ENCODE measurements at regions not wholly inside any gene's neighbourhood (a gene's known extent, or its start where the extent isn't known, plus 50 kb on each side); places are given as distances from the start of the nearest gene placed in this dataset.
A peak's percentile ranks its signal among the peaks of the same experiment; 100 is the strongest.
"Not testable (repeated sequence)": the region's sequence is repeated elsewhere in the genome, so short reads cannot be mapped to it uniquely, and the experiment has no call there.

DNA sequence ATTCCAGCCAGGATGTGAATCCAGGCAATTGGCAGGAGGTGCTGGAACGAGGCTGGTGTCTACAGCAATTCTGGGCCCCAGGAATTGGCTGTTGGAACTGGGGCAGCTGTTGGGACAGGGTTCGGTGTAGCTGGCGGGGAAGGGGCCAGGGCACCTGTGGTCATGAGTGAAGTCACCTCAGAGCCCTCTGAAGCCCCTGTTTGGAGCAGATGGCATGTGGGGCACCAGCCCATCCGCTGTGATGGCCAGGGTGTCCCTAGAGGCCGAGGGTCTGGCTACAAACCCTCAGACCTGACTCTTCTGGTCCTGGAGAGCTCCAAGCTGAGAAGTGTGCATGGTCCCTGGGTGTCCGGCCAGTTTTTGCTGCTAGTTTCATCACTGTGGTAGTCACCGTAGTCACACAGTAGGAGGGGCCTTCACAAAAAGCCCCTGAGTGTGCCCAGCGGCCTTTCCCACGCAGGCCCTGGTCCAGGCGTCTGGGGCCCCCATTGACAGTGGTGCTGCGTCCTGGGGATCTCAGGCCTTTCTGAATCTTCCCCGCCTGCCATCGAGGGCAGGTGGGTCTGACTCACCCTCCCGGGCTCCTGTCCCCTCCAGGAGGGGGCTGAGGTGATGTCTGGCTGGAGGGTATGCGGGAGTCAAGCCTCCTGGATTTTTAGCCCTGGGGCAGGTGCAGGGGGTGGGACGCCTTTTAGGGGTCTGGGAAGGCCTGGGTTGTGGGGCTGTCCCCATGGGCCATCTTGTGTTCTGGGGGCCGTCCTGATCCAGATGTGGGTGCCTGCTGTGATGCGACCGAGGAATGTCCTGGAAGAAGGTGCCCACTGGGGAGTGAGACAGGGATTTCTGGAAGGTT is 368.0 kb downstream of the TMEM121 start:
- Histone ChIP-seq H3K36me3 (replicated peaks in 1 of 2) (no peaks in the 10 kb centered on the region), H3K27me3 (no peaks in the 10 kb centered on the region), H3K9me3 (replicated peaks in 1 of 3) (no peaks in the 10 kb centered on the region), H3K27ac (no peak overlapping the region), H3K4me3 (no peak overlapping the region), H3K4me1 (replicated peaks in 1 of 2) (no peaks in the 10 kb centered on the region)
- intact Hi-C loops (cut with DNase I), result no loop called here
- 70 to 79% (median 74%) methylated on average over 9 to 19 of the region's 19 CpGs for WGBS, 4 donors
- peak in 2 of 7 donors; percentile 2 to 23 for DNase-seq
- no peak for TF ChIP-seq POLR2A (IDR thresholded peaks at IDR 0.05)
- TF ChIP-seq, protein P1, sequence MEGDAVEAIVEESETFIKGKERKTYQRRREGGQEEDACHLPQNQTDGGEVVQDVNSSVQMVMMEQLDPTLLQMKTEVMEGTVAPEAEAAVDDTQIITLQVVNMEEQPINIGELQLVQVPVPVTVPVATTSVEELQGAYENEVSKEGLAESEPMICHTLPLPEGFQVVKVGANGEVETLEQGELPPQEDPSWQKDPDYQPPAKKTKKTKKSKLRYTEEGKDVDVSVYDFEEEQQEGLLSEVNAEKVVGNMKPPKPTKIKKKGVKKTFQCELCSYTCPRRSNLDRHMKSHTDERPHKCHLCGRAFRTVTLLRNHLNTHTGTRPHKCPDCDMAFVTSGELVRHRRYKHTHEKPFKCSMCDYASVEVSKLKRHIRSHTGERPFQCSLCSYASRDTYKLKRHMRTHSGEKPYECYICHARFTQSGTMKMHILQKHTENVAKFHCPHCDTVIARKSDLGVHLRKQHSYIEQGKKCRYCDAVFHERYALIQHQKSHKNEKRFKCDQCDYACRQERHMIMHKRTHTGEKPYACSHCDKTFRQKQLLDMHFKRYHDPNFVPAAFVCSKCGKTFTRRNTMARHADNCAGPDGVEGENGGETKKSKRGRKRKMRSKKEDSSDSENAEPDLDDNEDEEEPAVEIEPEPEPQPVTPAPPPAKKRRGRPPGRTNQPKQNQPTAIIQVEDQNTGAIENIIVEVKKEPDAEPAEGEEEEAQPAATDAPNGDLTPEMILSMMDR (IDR thresholded peaks at IDR 0.05), result no peak

DNA sequence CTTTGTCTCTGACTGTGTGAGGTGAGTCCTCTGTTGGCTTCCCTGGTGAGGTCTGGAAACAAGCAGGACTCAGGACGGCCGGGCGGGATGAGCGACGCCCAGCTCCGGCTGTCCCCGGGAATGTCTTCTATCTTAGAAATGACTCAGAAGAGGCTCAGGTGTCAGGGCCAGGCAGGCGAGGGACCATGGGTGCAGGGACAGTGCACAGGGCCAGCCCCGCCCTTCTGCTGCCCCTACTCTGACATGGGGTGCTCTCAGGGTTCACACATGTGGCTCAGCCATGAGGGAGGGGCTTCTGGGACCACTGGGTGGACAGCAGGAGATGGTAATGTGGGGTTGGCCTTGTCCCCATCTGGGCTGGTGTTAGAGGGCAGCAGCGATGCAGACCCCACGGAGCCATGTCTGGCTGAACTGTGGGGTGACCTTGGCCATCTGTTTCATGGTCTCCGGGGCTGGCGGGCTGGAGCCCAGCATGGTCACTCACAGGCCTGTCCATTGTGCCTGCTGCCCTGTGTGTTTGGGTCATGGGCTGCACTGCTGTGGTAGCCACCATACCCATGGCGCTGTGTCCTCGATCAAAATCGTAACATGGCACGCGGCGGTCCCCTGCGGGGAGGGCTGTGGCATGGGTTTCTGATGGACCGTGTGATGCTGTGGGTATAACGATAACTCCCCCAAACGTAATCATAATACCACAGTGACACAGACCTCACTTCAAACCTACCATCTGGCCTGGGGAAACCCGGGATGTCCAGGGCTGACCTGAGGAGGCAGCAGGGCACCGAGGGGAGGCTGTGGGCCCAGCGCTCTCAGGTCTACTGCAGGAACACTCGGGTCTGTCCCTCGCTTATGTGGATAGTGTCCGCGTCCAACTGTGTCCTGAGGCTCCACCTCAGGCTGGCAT is 368.8 kb downstream of the TMEM121 start:
- no peaks in the 10 kb centered on the region for H3K36me3 ChIP-seq (replicated peaks in 1 of 2)
- H3K27ac ChIP-seq, result no peak overlapping the region
- DNase-seq, result peak in 2 of 7 donors; percentile 3 to 17
- no peaks in the 10 kb centered on the region for H3K4me1 ChIP-seq (replicated peaks in 1 of 2)
- intact Hi-C loops (cut with DNase I), result no loop called here
- H3K4me3 ChIP-seq, result no peak overlapping the region
- TF ChIP-seq POLR2A (IDR thresholded peaks at IDR 0.05), result no peak
- H3K27me3 ChIP-seq, result no peaks in the 10 kb centered on the region
- WGBS, 4 donors, result 73 to 84% (median 78%) methylated on average over 17 to 30 of the region's 30 CpGs
- no peaks in the 10 kb centered on the region for H3K9me3 ChIP-seq (replicated peaks in 1 of 3)

DNA sequence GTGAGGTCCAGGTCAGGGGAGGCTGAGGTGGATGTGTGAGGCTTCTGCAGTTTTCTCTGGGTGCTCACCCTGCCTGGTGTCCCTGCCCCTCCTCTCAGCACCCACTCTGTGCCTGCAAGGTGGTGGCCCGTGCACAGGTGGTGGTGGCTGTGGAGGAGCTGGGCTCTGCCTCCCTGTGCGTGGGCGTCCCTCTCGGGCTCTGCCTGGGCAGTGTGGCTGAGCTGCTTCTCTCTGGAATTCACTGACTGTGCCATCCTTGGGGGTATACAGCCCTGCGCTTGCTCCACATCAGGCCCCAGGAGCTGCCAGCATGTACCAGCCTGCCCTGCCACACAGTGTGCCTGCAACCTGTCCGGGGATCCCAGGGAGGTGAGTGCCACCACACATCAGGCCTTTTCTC is 369.8 kb downstream of the TMEM121 start:
- H3K27me3 ChIP-seq; H3K36me3 ChIP-seq (replicated peaks in 1 of 2); H3K27ac ChIP-seq; H3K4me3 ChIP-seq; H3K4me1 ChIP-seq (replicated peaks in 1 of 2); DNase-seq; intact Hi-C loops (cut with DNase I); H3K9me3 ChIP-seq (replicated peaks in 1 of 3): not testable (repeated sequence)
- WGBS, 4 donors, result 62 to 79% (median 71%) methylated on average over 2 to 6 of the region's 6 CpGs

DNA sequence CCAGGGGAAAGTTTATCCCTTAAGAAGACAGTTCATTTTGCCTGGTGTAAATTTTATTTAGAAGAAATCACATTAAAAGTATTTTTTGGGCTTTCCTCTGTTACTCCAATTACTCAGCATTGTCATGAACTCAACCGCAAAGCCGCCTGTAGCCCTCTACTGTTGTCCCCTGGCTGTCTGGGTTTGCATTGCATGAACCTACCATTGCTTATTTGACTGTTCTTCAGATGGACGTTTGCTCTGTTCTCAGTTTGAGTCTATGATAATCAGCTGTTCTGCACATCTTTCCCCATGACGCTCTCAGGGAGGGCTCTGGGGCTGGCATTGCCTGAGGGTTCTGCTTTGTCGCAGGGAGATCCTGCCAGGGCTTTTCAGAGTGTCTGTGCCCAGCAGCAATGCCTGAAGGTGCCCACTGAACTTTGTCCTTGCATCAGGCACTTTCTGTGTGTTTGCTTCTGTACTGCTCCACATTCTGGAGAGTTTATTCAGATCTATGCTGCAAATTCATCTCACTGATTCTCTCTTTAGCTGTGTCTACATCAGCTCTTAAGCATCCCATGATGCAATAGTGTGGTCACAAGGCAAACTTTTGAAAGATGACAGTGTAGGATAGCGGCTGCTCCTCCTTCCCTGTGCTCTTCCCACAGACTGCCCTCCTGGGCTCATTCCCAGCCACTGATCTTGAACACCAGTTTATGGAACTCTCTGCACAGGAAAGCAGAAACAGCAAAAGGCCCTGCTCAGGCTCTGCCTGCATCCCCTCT is 370.8 kb downstream of the TMEM121 start:
- H3K27me3 ChIP-seq; intact Hi-C loops (cut with DNase I); H3K4me3 ChIP-seq; H3K4me1 ChIP-seq (replicated peaks in 1 of 2); DNase-seq; H3K36me3 ChIP-seq (replicated peaks in 1 of 2); H3K9me3 ChIP-seq (replicated peaks in 1 of 3); H3K27ac ChIP-seq: not testable (repeated sequence)
- WGBS, 4 donors, result 52 to 64% (median 57%) methylated on average over 6 of the region's 6 CpGs

DNA sequence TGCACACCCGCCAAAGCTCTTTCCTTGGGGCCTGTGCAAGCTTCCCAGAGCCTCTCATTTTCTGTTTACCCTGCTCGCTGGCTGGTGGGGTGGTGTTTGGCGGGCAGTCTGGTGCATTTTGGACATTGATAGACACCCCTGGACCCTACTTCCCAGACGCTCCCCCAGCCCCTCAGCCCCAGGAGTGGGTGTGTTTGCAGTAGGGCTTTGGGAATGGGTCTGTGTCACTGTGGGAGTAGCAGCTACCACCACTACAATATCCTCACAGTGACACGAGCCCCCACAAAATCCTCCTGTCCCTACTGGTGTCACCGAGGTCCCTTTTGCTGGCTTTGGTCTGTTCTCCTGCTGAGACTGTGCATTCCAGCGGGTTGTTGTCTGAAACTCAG is 371.3 kb downstream of the TMEM121 start:
- no peak for TF ChIP-seq POLR2A (IDR thresholded peaks at IDR 0.05)
- TF ChIP-seq, protein P1 (IDR thresholded peaks at IDR 0.05), result no peak
- WGBS, 4 donors, result 63 to 82% (median 73%) methylated on average over 7 of the region's 7 CpGs
- Histone ChIP-seq H3K4me3 (no peak overlapping the region), H3K36me3 (replicated peaks in 1 of 2) (no peaks in the 10 kb centered on the region), H3K27me3 (no peaks in the 10 kb centered on the region), H3K4me1 (replicated peaks in 1 of 2) (no peaks in the 10 kb centered on the region), H3K9me3 (replicated peaks in 1 of 3) (no peaks in the 10 kb centered on the region), H3K27ac (no peak overlapping the region)
- intact Hi-C loops (cut with DNase I), result no loop called here
- DNase-seq, result no peak
